OCI-LY1 (cell line): ENCODE measurements at regions not wholly inside any gene's neighbourhood (a gene's known extent, or its start where the extent isn't known, plus 50 kb on each side); places are given as distances from the start of the nearest gene placed in this dataset.

ENCODE experiments used
- H2AFZ ChIP-seq: fragments of 200-600 bp; sonication (generic), shearing (Covaris generic); 2 replicates; pipeline ENCODE4 v1.6.0; 2014; ENCODE audit warnings: antibody characterized with exemption, mild to moderate bottlenecking, low read length
- H3F3A ChIP-seq: fragments of 200-600 bp; sonication (generic), shearing (Covaris generic); 2 replicates; pipeline ENCODE4 v1.6.0; 2014; ENCODE audit warnings: mild to moderate bottlenecking, antibody characterized with exemption, low read length, moderate library complexity; ENCODE audit not compliant: insufficient read depth
- H3K27ac ChIP-seq: fragments of 200-600 bp; sonication (generic); 2 replicates; pipeline ENCODE4 v1.5.1; 2014; ENCODE audit warnings: low read length, mixed run types, mild to moderate bottlenecking, low read depth; ENCODE audit not compliant: poor library complexity, severe bottlenecking
- H3K27me3 ChIP-seq: fragments of 200-600 bp; sonication (generic); 2 replicates; pipeline ENCODE4 v1.6.0; 2014; ENCODE audit warnings: antibody characterized with exemption, mild to moderate bottlenecking, low read length, moderate library complexity; ENCODE audit not compliant: insufficient read depth
- H3K36me3 ChIP-seq: fragments of 200-600 bp; sonication (generic); 2 replicates; pipeline ENCODE4 v1.6.1; 2014; ENCODE audit warnings: mild to moderate bottlenecking, antibody characterized with exemption, low read length, moderate library complexity, mixed read lengths; ENCODE audit not compliant: insufficient read depth
- H3K4me1 ChIP-seq: fragments of 200-600 bp; sonication (generic); 2 replicates; pipeline ENCODE4 v1.5.1; 2014; ENCODE audit warnings: mild to moderate bottlenecking, low read length, moderate library complexity; ENCODE audit not compliant: insufficient read depth, severe bottlenecking
- H3K4me2 ChIP-seq: fragments of 200-600 bp; sonication (generic), shearing (Covaris generic); 2 replicates; pipeline ENCODE4 v1.6.1; 2014; ENCODE audit warnings: low read length
- H3K4me3 ChIP-seq: fragments of 200-600 bp; sonication (generic); 2 replicates; pipeline ENCODE4 v1.5.1; 2014; ENCODE audit warnings: low read length, low read depth, mild to moderate bottlenecking, mixed read lengths; ENCODE audit not compliant: poor library complexity, severe bottlenecking
- H3K79me2 ChIP-seq: fragments of 200-600 bp; shearing (Covaris generic); 2 replicates; pipeline ENCODE4 v1.6.1; 2016; ENCODE audit warnings: mixed run types, low read length, mixed read lengths; ENCODE audit not compliant: insufficient read depth
- H3K9ac ChIP-seq: fragments of 200-600 bp; sonication (generic), shearing (Covaris generic); 2 replicates; pipeline ENCODE4 v1.6.1; 2014; ENCODE audit warnings: mild to moderate bottlenecking, low read length, mixed read lengths
- H3K9me2 ChIP-seq: fragments of 200-600 bp; sonication (generic), shearing (Covaris generic); 2 replicates; pipeline ENCODE4 v1.6.1; 2014; ENCODE audit warnings: low read depth, mild to moderate bottlenecking, low read length, mixed read lengths
- H3K9me3 ChIP-seq: fragments of 200-600 bp; shearing (Covaris generic); 2 replicates; pipeline ENCODE4 v1.6.1; 2014; ENCODE audit warnings: low read length, mixed read lengths
- H4K20me1 ChIP-seq: fragments of 200-600 bp; sonication (generic), shearing (Covaris generic); 2 replicates; pipeline ENCODE4 v1.6.0; 2016; ENCODE audit warnings: mild to moderate bottlenecking, low read length; ENCODE audit not compliant: insufficient read depth
- CTCF ChIP-seq: fragments of 200-600 bp; sonication (generic), shearing (Covaris generic); IDR thresholded peaks from 2 replicates; pipeline ENCODE4 v1.5.1; 2017; ENCODE audit warnings: mild to moderate bottlenecking, antibody characterized with exemption, low read length, moderate library complexity, mixed read lengths
- EZH2 ChIP-seq: fragments of 200-600 bp; sonication (generic), shearing (Covaris generic); IDR thresholded peaks from 2 replicates; pipeline ENCODE4 v1.8.0; 2017; ENCODE audit warnings: borderline replicate concordance, mixed run types, mild to moderate bottlenecking, antibody characterized with exemption, low read length, moderate library complexity, mixed read lengths

- H3K4me1 ChIP-seq, result no peaks in the 10 kb centered on the region
- H3K79me2 ChIP-seq, result no peaks in the 10 kb centered on the region
- H3K27ac ChIP-seq, result no peak overlapping the region
- no peaks in the 10 kb centered on the region for H3K36me3 ChIP-seq
- H3K9me2 ChIP-seq, result no peaks in the 10 kb centered on the region
- TF ChIP-seq EZH2 (no peak), CTCF (no peak)
- no peaks in the 10 kb centered on the region for H4K20me1 ChIP-seq
- H2AFZ ChIP-seq, result no peak overlapping the region
- H3F3A ChIP-seq, result no peaks in the 10 kb centered on the region
- no peak overlapping the region for H3K4me2 ChIP-seq
- no peaks in the 10 kb centered on the region for H3K9me3 ChIP-seq
- no peak overlapping the region for H3K4me3 ChIP-seq
- no peak overlapping the region for H3K9ac ChIP-seq
- H3K27me3 ChIP-seq, result peaks cover 7% of the 10 kb centered on the region; the same call in 1 of the 2 replicates
Observed at GRCh38 chr1:10852018-10852417, 55.6 kb upstream of the CASZ1 start.

DNA sequence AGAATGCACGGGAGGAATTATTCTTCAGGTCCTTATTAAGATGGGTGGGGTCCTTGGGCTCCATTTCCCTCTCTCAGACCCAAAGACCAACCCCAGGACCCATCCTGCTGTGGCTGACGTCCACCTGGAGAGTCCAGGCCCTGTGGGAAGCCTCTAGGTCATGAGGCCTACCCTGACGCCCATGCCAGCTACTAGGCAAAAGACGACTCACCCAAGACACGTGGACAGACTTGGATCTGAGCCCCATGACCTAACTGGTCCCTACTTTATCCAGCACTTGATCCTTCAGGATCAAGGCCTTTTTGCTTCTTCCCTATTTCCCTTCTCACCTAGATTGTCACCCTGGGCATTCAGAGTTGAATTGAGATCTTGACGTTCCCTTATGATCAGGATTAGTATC lies 56.0 kb upstream of the CASZ1 start:
- H3K9ac ChIP-seq, result no peak overlapping the region
- TF ChIP-seq EZH2 (no peak), CTCF (no peak)
- H3K9me3 ChIP-seq, result no peaks in the 10 kb centered on the region
- H3K4me1 ChIP-seq, result no peaks in the 10 kb centered on the region
- no peaks in the 10 kb centered on the region for H4K20me1 ChIP-seq
- no peaks in the 10 kb centered on the region for H3F3A ChIP-seq
- peaks cover 7% of the 10 kb centered on the region; the same call in 1 of the 2 replicates for H3K27me3 ChIP-seq
- H3K36me3 ChIP-seq, result no peaks in the 10 kb centered on the region
- H3K9me2 ChIP-seq, result no peaks in the 10 kb centered on the region
- no peak overlapping the region for H2AFZ ChIP-seq
- H3K4me2 ChIP-seq, result no peak overlapping the region
- no peak overlapping the region for H3K4me3 ChIP-seq
- H3K27ac ChIP-seq, result no peak overlapping the region
- H3K79me2 ChIP-seq, result no peaks in the 10 kb centered on the region

GRCh38 chr1:10852998-10853520 lies 56.6 kb upstream of the CASZ1 start:
- no peaks in the 10 kb centered on the region for H3K4me1 ChIP-seq
- H3K9me2 ChIP-seq, result no peaks in the 10 kb centered on the region
- no peaks in the 10 kb centered on the region for H3F3A ChIP-seq
- no peak overlapping the region for H2AFZ ChIP-seq
- H3K36me3 ChIP-seq, result no peaks in the 10 kb centered on the region
- TF ChIP-seq CTCF, result no peak
- TF ChIP-seq EZH2, result no peak
- no peaks in the 10 kb centered on the region for H3K79me2 ChIP-seq
- H3K9ac ChIP-seq, result no peak overlapping the region
- H3K9me3 ChIP-seq, result no peaks in the 10 kb centered on the region
- H4K20me1 ChIP-seq, result no peaks in the 10 kb centered on the region
- H3K27me3 ChIP-seq, result peaks cover 8% of the 10 kb centered on the region; the same call in 1 of the 2 replicates
- no peak overlapping the region for H3K4me2 ChIP-seq
- no peak overlapping the region for H3K27ac ChIP-seq
- no peak overlapping the region for H3K4me3 ChIP-seq
